ENCODE measurements at regions not wholly inside any gene's neighbourhood (a gene's known extent, or its start where the extent isn't known, plus 50 kb on each side); places are given as distances from the start of the nearest gene placed in this dataset.
"Not testable (repeated sequence)": the region's sequence is repeated elsewhere in the genome, so short reads cannot be mapped to it uniquely, and the experiment has no call there.

DNA sequence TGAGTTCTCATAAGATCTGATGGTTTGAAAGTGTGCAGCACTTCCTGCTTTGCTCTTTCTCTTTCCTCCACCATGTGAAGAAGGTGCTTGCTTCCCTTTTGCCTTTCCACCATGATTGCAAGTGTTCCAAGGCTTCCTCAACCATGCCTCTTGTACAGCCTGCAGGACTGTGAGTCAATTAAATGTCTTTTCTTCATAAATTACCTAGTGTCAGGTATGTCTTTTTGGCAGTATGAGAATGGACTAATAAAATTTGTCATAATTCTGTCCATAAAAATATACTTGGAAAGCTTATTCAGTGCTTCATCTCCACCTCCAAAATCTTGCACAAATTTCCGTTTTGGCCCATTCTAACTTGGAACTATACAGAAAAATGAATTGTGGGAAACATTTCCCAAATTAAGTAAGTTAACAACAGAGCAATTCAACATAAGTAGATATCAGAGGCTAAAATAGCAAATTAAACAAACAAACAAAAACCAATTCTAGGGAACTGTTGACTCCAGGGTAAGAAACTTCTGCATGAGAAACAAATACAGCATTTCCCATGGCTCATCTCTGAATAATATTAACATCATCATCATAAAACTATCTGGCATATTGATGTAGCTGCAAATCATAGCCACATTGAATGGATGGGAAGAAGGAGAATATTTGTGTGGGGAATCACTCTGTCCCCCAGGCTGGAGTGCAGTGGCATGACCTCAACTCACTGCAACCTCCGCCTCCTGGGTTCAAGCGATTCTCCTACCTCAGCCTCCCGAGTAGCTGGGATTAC lies 459.5 kb upstream of the FAR2 start:
- DNase-seq (ENCODE audit: low spot score) = no peak
- ATAC-seq = no peak

DNA sequence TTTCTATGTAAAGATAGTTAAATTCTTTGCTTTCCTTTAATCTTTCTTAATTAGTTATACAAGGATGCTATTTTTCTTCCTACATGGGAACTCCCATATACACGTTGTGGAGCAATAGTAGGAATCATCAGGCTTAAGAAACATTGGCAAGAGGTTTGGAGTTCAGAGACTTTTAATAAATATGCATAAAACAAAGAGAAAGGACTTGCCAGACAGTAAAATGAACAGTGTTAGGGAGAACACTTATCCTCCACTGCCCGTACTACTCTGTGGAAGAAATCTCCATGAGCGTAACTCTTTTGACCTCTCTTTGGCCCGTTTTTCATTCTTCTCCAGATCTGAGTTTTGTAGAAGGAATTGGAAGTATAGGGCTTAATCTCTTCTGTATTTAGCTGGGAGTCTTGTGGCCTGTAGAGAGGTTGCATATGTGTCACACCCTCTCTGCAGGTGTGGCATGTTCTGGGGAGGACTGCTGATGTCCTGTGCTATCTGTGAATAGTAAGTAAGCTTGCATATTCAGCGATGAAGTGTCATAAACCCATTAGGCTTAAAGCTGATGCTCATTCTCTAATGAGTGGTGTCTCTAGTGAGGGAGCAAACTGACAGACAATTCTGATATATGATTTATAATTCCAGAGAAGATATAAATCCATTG lies 455.4 kb upstream of the FAR2 start:
- DNase-seq (ENCODE audit: low spot score) = no peak
- no peak for ATAC-seq

GRCh38 chr12:28698553-28698952 lies 450.5 kb upstream of the FAR2 start:
- DNase-seq (ENCODE audit: low spot score) (no peak), ATAC-seq (no peak)

DNA sequence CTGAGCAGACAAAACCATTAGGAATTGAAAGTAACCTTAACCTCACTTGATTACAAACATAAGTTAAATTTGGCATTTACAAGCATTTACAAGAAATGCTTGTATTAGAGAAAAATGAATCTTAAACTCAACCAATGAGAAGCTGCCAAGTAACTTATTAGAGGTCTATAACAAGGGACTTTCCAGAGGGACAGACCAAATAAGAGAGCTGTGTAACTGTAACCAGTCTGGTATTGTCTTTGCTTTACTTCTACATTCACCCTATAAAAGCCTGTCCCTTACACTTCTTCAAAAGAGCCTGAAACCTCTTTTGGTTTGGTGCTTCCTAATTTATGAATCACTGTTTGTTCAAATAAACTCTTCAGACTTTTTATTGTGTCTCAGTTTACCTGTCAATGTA lies 450.0 kb upstream of the FAR2 start:
- DNase-seq (ENCODE audit: low spot score) (no peak), ATAC-seq (no peak)

DNA sequence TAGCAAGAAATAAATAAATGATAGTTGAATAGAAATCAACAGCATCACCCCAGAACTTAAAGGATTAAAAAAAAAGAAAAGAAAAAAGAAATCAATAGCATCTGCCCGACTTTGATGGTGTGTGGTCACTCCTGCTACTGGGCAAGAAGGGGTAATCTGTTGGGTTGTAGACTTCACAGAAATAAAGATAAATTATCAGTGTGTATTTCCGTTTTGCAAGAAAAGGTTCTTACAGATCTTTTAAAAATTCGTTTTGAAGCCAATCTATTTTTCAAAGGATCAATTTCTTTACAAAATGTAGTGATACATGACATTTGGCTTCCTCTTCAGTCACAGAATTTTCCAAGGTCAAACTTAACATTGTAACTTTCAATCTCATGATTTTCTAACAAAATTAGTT lies 448.9 kb upstream of the FAR2 start:
- no peak for ATAC-seq
- DNase-seq (ENCODE audit: low spot score) = no peak

- no peak for ATAC-seq
- no peak for DNase-seq (ENCODE audit: low spot score)
Measured at GRCh38 chr12:28704477-28705169, 444.5 kb upstream of the FAR2 start.

- no peak for DNase-seq (ENCODE audit: low spot score)
Measured at GRCh38 chr12:28708918-28709371, 440.1 kb upstream of the FAR2 start.

GRCh38 chr12:28709986-28710685 lies 438.9 kb upstream of the FAR2 start:
- DNase-seq (ENCODE audit: low spot score) (no peak), ATAC-seq (no peak)

More at GRCh38 chr12:28708918-28709371, 440.1 kb upstream of the FAR2 start:
- no peak for ATAC-seq

GRCh38 chr12:28710882-28711281 lies 438.2 kb upstream of the FAR2 start:
- DNase-seq (ENCODE audit: low spot score) (no peak), ATAC-seq (no peak)

DNA sequence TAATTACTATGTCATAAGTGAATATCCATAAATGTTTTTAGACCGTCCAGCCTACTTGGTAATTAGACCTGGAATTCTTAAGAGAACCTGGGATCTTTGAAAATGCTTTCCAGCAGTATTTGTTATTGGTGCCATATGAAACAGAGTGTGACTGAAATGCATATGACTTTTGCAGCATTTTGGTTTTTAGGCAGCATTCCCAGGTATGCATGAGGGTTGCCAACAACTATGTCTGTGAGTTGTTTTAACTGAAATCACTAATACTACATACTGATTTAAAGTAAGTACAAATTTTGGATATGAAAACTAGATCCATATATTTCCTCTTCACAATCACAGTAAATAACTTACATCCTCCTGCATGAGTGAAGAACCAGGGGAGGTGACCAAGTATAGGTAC lies 437.7 kb upstream of the FAR2 start:
- no peak for ATAC-seq
- no peak for DNase-seq (ENCODE audit: low spot score)

GRCh38 chr12:28742791-28743190 lies 406.3 kb upstream of the FAR2 start:
- ATAC-seq = no peak

GRCh38 chr12:28746734-28747325 lies 402.2 kb upstream of the FAR2 start:
- DNase-seq (ENCODE audit: low spot score) = no peak
- no peak for ATAC-seq

More at GRCh38 chr12:28742791-28743190, 406.3 kb upstream of the FAR2 start:
- DNase-seq (ENCODE audit: low spot score) = no peak

GRCh38 chr12:28750946-28751685 lies 398.0 kb upstream of the FAR2 start:
- DNase-seq (ENCODE audit: low spot score) (no peak), ATAC-seq (no peak)

- DNase-seq (ENCODE audit: low spot score) (no peak), ATAC-seq (no peak)
Measured at GRCh38 chr12:28755027-28755426, 394.1 kb upstream of the FAR2 start.

DNA sequence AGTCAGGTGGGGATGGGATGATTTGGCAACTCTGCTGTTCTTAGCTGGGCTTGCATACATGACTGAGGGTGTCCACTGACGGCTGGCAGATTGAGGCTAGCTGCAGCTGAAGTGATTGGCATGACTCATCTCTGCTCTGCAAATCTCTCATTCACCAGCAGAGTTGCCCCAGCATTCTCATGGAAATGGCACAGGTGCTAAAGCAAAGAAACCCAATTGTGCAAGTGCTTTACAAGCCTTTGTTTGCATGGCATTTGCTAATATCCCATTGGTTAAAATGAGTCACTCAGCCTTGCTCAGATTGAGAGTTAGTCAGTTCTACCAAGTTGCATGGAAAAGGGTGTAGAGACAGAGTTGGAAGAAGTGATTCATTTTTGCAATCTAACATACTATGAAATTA lies 389.7 kb upstream of the FAR2 start:
- ATAC-seq (no peak), DNase-seq (ENCODE audit: low spot score) (no peak)

DNA sequence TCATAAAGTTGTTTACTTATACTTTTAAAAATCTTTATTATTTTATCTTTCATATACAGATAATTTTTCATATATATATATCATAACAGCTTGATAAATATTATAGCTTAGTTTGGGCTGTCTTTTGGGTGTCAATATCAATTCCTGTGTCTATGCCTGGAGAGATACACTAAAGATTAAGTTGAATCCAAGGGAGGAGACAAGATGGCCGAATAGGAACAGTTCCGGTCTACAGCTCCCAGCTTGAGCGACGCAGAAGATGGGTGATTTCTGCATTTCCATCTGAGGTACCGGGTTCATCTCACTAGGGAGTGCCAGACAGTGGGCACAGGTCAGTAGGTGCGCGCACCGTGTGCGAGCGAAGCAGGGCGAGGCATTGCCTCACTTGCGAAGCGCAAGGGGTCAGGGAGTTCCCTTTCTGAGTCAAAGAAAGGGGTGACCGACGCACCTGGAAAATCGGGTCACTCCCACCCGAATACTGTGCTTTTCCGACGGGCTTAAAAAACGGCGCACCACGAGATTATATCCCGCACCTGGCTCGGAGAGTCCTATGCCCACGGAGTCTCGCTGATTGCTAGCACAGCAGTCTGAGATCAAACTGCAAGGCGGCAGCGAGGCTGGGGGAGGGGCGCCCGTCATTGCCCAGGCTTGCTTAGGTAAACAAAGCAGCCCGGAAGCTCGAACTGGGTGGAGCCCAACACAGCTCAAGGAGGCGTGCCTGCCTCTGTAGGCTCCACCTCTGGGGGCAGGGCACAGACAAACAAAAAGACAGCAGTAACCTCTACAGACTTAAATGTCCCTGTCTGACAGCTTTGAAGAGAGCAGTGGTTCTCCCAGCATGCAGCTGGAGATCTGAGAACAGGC lies 388.8 kb upstream of the FAR2 start:
- not testable (repeated sequence) for DNase-seq (ENCODE audit: low spot score); ATAC-seq

GRCh38 chr12:28761897-28762296 lies 387.2 kb upstream of the FAR2 start:
- not testable (repeated sequence) for DNase-seq (ENCODE audit: low spot score); ATAC-seq

DNA sequence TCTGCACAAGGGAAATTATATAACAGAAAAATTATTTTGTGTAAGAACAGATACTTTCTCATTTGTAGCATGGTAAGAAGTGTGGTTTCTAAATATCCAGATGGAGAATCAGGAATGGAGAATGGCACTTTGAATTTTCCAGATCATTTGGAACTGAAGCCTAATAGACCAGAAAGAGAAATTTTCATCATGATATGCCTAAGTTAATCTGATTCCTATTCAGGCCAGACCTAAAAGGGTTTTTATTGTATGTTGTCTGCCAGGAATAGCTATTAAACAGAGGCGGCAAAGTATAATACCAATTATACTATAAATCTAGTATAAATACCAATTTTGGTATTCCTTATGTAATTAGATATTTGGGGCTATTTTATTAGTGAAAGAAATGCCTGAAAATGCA lies 382.7 kb upstream of the FAR2 start:
- no peak for ATAC-seq
- no peak for DNase-seq (ENCODE audit: low spot score)

GRCh38 chr12:28767836-28768348 lies 381.2 kb upstream of the FAR2 start:
- DNase-seq (ENCODE audit: low spot score) (no peak), ATAC-seq (no peak)

Measured in left lobe of liver (tissue), 2 donors.